ENCODE measurements at regions not wholly inside any gene's neighbourhood (a gene's known extent, or its start where the extent isn't known, plus 50 kb on each side); places are given as distances from the start of the nearest gene placed in this dataset.

- no peak for TF ChIP-seq EZH2 (optimal IDR thresholded peaks at IDR 0.05; ENCODE audit: low read depth, low read length)
- no peak for TF ChIP-seq CTCF (IDR thresholded peaks at IDR 0.05; ENCODE audit: low read length)
Measured at GRCh38 chr1:106290805-106291501, 765.5 kb upstream of the PRMT6 start.

All from MM.1S (cell line).